HEK293 (cell line): ENCODE measurements at regions not wholly inside any gene's neighbourhood (a gene's known extent, or its start where the extent isn't known, plus 50 kb on each side); places are given as distances from the start of the nearest gene placed in this dataset.

Experiments used
- CTCF ChIA-PET: fragments of 350-600 bp; formaldehyde crosslinking; extraction: SDS; loops from one replicate; lab custom pipeline; 2021; ENCODE audit warnings: antibody characterized with exemption; lab: Yijun Ruan, JAX
- POLR2A ChIA-PET: fragments of 300-600 bp; formaldehyde crosslinking; extraction: SDS; loops from one replicate; lab custom pipeline; 2020; ENCODE audit warnings: antibody characterized with exemption, inconsistent platforms; lab: Yijun Ruan, JAX
- H3K27ac ChIP-seq: fragments of 200-500 bp; sonication (Bioruptor generic); 2 replicates; pipeline ENCODE4 v1.5.1; 2014; ENCODE audit warnings: low read depth, low read length, control low read depth, inconsistent platforms; ENCODE audit errors: extremely low read depth
- H3K36me3 ChIP-seq, 2 experiments: fragments of 200-500 bp in 1 of 2; sonication (Bioruptor generic) in 1 of 2; 1 replicate in 1 of 2; 2 replicates in 1 of 2; pipeline ENCODE4 v1.5.1; 2014 to 2017; ENCODE audit warnings: inconsistent platforms in 2 of 2, low read length in 2 of 2; ENCODE audit not compliant: control insufficient read depth in 2 of 2, insufficient read depth in 1 of 2
- H3K4me1 ChIP-seq: fragments of 200-500 bp; sonication (Bioruptor generic); 2 replicates; pipeline ENCODE4 v1.5.1; 2014; ENCODE audit warnings: mild to moderate bottlenecking, low read length, inconsistent platforms; ENCODE audit not compliant: control insufficient read depth, insufficient read depth
- H3K4me3 ChIP-seq: 2 replicates; pipeline ENCODE4 v1.5.1; 2011; ENCODE audit warnings: low read depth, mild to moderate bottlenecking, control low read depth, low read length, moderate library complexity
- H3K9me3 ChIP-seq: fragments of 200-500 bp; sonication (Bioruptor generic); 2 replicates; pipeline ENCODE4 v1.5.1; 2014; ENCODE audit warnings: low read depth, low read length, inconsistent platforms; ENCODE audit not compliant: control insufficient read depth, insufficient read depth
- EGR2 ChIP-seq: fragments of 450-650 bp; formaldehyde crosslinking; IDR thresholded peaks from 2 replicates; pipeline ENCODE4 v1.5.1; 2016; ENCODE audit warnings: low read depth, missing biosample characterization, missing genetic modification characterization
- SETDB1 ChIP-seq: IDR thresholded peaks from one replicate; pipeline ENCODE4 v1.6.1; 2017; ENCODE audit warnings: mild to moderate bottlenecking, low read length, moderate library complexity, mixed read lengths; ENCODE audit not compliant: insufficient read length
- ZBTB1 ChIP-seq: fragments of 450-650 bp; formaldehyde crosslinking; IDR thresholded peaks from 2 replicates; pipeline ENCODE4 v1.5.1; 2016; ENCODE audit warnings: missing biosample characterization, missing genetic modification characterization
- ZBTB8A ChIP-seq: fragments of 450-650 bp; formaldehyde crosslinking; IDR thresholded peaks from 2 replicates; pipeline ENCODE4 v1.5.1; 2016; ENCODE audit warnings: missing biosample characterization, missing genetic modification characterization
- ZFHX2 ChIP-seq: fragments of 450-650 bp; formaldehyde crosslinking; conservative IDR thresholded peaks from 2 replicates; pipeline ENCODE4 v1.5.1; 2016; ENCODE audit warnings: missing biosample characterization, missing genetic modification characterization
- ZNF174 ChIP-seq: fragments of 450-650 bp; formaldehyde crosslinking; IDR thresholded peaks from 2 replicates; pipeline ENCODE4 v1.5.0; 2017; ENCODE audit warnings: missing biosample characterization, mild to moderate bottlenecking, missing genetic modification characterization
- ZNF223 ChIP-seq: fragments of 450-650 bp; formaldehyde crosslinking; IDR thresholded peaks from 2 replicates; pipeline ENCODE4 v1.5.1; 2016; ENCODE audit warnings: missing biosample characterization, missing genetic modification characterization
- ZNF239 ChIP-seq: fragments of 450-650 bp; formaldehyde crosslinking; IDR thresholded peaks from 2 replicates; pipeline ENCODE4 v1.5.1; 2016; ENCODE audit warnings: missing biosample characterization, missing genetic modification characterization
- ZNF302 ChIP-seq: fragments of 450-650 bp; formaldehyde crosslinking; IDR thresholded peaks from 2 replicates; pipeline ENCODE4 v1.5.1; 2016; ENCODE audit warnings: missing biosample characterization, missing genetic modification characterization, low read depth
- ZNF350 ChIP-seq: fragments of 450-650 bp; formaldehyde crosslinking; IDR thresholded peaks from 2 replicates; pipeline ENCODE4 v1.5.0; 2017; ENCODE audit warnings: missing biosample characterization, mild to moderate bottlenecking, missing genetic modification characterization
- ZNF561 ChIP-seq: fragments of 450-650 bp; IDR thresholded peaks from 2 replicates; pipeline ENCODE4 v1.5.1; 2018; ENCODE audit warnings: missing biosample characterization, missing genetic modification characterization, borderline replicate concordance
- ZNF610 ChIP-seq: fragments of 450-650 bp; formaldehyde crosslinking; IDR thresholded peaks from 2 replicates; pipeline ENCODE4 v1.5.1; 2016; ENCODE audit warnings: missing biosample characterization, missing genetic modification characterization, borderline replicate concordance
- ZNF660 ChIP-seq: fragments of 450-650 bp; IDR thresholded peaks from 2 replicates; pipeline ENCODE4 v1.5.1; 2018; ENCODE audit warnings: missing biosample characterization, mild to moderate bottlenecking, missing genetic modification characterization
- ZNF707 ChIP-seq: fragments of 450-650 bp; formaldehyde crosslinking; IDR thresholded peaks from 2 replicates; pipeline ENCODE4 v1.5.1; 2016; ENCODE audit warnings: missing biosample characterization, missing genetic modification characterization
- ZNF777 ChIP-seq: fragments of 450-650 bp; formaldehyde crosslinking; IDR thresholded peaks from 2 replicates; pipeline ENCODE4 v1.5.1; 2017; ENCODE audit warnings: missing biosample characterization, missing genetic modification characterization, borderline replicate concordance
- ZSCAN16 ChIP-seq: fragments of 450-650 bp; formaldehyde crosslinking; IDR thresholded peaks from 2 replicates; pipeline ENCODE4 v1.5.1; 2016; ENCODE audit warnings: missing biosample characterization, missing genetic modification characterization
- TF ChIP-seq, protein P1 (sequence below): fragments of 450-650 bp; formaldehyde crosslinking; IDR thresholded peaks from 2 replicates; pipeline ENCODE4 v1.5.1; 2017; ENCODE audit warnings: missing biosample characterization, missing genetic modification characterization
- TF ChIP-seq, protein P2 (sequence below): fragments of 450-650 bp; formaldehyde crosslinking; IDR thresholded peaks from 2 replicates; pipeline ENCODE4 v1.5.1; 2017; ENCODE audit warnings: missing biosample characterization, missing genetic modification characterization

- no peak for TF ChIP-seq ZNF350 (tag by site-specific recombination)
- TF ChIP-seq, protein P1, sequence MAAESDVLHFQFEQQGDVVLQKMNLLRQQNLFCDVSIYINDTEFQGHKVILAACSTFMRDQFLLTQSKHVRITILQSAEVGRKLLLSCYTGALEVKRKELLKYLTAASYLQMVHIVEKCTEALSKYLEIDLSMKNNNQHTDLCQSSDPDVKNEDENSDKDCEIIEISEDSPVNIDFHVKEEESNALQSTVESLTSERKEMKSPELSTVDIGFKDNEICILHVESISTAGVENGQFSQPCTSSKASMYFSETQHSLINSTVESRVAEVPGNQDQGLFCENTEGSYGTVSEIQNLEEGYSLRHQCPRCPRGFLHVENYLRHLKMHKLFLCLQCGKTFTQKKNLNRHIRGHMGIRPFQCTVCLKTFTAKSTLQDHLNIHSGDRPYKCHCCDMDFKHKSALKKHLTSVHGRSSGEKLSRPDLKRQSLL = no peak
- POLR2A ChIA-PET = no interaction called here
- CTCF ChIA-PET = interaction anchor here (0.7 kb wide), 1 partner anchor 588 kb away, joined by 3 read pairs; no protein-coding TSS in a partner anchor
Observed at GRCh38 chr5:61229416-61229815, 67.1 kb upstream of the SMIM15 start.

DNA sequence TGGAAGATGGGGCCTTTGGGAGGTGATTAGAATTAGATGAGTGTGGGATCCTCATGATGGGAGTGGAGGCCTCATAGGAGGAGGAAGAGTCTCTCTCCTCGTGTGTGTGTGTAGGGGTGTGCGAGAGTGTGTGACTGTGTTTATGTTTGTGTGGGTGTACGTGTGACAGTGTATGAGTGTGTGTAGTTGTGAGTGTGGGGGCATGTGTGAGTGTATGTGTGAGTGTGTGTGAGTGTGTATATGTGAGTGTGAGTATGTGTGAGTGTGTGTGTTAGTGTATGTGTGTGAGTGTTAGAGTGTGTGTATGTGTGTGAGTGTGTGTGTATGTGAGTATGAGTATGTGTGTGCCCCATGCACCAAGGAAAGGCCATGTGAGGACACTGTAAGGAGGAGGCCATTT is 68.2 kb upstream of the SMIM15 start:
- POLR2A ChIA-PET = no interaction called here
- CTCF ChIA-PET = no interaction called here
- Histone ChIP-seq H3K4me1 (no peaks in the 10 kb centered on the region), H3K9me3 (no peaks in the 10 kb centered on the region), H3K4me3 (no peak overlapping the region), H3K36me3 (no peaks in the 10 kb centered on the region)
- TF ChIP-seq ZNF239 (tag by site-specific recombination) = peak; percentile 78
- no peak for TF ChIP-seq ZNF561 (tag by site-specific recombination)
- TF ChIP-seq ZNF302 (tag by site-specific recombination) = no peak
- TF ChIP-seq ZSCAN16 (tag by site-specific recombination) = no peak
- TF ChIP-seq ZBTB1 (tag by site-specific recombination) = no peak
- TF ChIP-seq ZNF223 (tag by site-specific recombination) = no peak
- TF ChIP-seq ZNF610 (tag by site-specific recombination) = no peak
- TF ChIP-seq EGR2 = peak; percentile 68
- TF ChIP-seq ZNF660 (tag by site-specific recombination) = no peak
- TF ChIP-seq, protein P2, sequence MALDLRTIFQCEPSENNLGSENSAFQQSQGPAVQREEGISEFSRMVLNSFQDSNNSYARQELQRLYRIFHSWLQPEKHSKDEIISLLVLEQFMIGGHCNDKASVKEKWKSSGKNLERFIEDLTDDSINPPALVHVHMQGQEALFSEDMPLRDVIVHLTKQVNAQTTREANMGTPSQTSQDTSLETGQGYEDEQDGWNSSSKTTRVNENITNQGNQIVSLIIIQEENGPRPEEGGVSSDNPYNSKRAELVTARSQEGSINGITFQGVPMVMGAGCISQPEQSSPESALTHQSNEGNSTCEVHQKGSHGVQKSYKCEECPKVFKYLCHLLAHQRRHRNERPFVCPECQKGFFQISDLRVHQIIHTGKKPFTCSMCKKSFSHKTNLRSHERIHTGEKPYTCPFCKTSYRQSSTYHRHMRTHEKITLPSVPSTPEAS (tag by site-specific recombination) = peak; percentile 49; the same call in 1 of the 2 replicates
- TF ChIP-seq ZNF174 (tag by site-specific recombination) = no peak
- peak; percentile 78 for TF ChIP-seq ZFHX2
- TF ChIP-seq ZNF777 (tag by site-specific recombination) = 0 out of 2 replicates have a peak, but pooled peaks have one; percentile 16
- TF ChIP-seq ZNF707 (tag by site-specific recombination) = no peak
- TF ChIP-seq, all 188 proteins: peak for 5
- no peak overlapping the region for H3K27ac ChIP-seq

More at GRCh38 chr5:61229416-61229815, 67.1 kb upstream of the SMIM15 start:
- Histone ChIP-seq H3K27ac (no peak overlapping the region), H3K4me3 (no peak overlapping the region), H3K9me3 (no peaks in the 10 kb centered on the region), H3K4me1 (no peaks in the 10 kb centered on the region), H3K36me3 (no peaks in the 10 kb centered on the region)

DNA sequence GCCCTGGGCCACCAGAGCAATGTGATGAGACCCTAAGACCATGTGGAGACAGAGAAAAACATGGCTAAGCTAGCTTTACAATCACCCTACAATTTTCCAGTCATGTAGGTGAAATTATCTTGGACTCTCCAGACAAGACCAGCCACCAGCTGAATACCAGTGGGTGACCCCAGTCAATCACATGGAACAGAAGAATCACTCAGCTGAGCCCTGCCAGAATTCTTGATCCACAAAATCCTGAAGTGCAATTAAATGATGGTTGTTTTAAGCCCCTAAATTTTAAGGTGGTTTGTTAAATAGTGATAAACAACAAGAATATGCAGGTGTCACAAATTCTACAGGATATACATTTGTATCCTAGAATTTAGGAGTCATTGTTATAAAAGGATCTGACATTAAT is 69.5 kb upstream of the SMIM15 start:
- Histone ChIP-seq H3K36me3 (no peaks in the 10 kb centered on the region), H3K9me3 (no peaks in the 10 kb centered on the region)
- TF ChIP-seq SETDB1 (peak; percentile 18), ZBTB8A (no peak)
- TF ChIP-seq, all 188 proteins: peak for 1
- Histone ChIP-seq H3K4me1 (no peaks in the 10 kb centered on the region), H3K4me3 (no peak overlapping the region), H3K27ac (no peak overlapping the region)
- POLR2A ChIA-PET = no interaction called here
- CTCF ChIA-PET = no interaction called here
